H1 (cell line): ENCODE measurements at regions not wholly inside any gene's neighbourhood (a gene's known extent, or its start where the extent isn't known, plus 50 kb on each side); places are given as distances from the start of the nearest gene placed in this dataset.
A peak's percentile ranks its signal among the peaks of the same experiment; 100 is the strongest.

Source experiments
- TF ChIP-seq, protein P1 (sequence below), 3 experiments: IDR thresholded peaks; 1 replicate in 2 of 3; 2 replicates in 1 of 3; pipeline versions ENCODE4 v1.5.1 to v1.6.1; 2011; ENCODE audit warnings: low read length in 3 of 3, mild to moderate bottlenecking in 3 of 3, inconsistent platforms in 2 of 3, low read depth in 1 of 3, moderate library complexity in 1 of 3; ENCODE audit not compliant: insufficient read depth in 1 of 3; ENCODE audit errors: control extremely low read depth in 1 of 3

- TF ChIP-seq, protein P1, sequence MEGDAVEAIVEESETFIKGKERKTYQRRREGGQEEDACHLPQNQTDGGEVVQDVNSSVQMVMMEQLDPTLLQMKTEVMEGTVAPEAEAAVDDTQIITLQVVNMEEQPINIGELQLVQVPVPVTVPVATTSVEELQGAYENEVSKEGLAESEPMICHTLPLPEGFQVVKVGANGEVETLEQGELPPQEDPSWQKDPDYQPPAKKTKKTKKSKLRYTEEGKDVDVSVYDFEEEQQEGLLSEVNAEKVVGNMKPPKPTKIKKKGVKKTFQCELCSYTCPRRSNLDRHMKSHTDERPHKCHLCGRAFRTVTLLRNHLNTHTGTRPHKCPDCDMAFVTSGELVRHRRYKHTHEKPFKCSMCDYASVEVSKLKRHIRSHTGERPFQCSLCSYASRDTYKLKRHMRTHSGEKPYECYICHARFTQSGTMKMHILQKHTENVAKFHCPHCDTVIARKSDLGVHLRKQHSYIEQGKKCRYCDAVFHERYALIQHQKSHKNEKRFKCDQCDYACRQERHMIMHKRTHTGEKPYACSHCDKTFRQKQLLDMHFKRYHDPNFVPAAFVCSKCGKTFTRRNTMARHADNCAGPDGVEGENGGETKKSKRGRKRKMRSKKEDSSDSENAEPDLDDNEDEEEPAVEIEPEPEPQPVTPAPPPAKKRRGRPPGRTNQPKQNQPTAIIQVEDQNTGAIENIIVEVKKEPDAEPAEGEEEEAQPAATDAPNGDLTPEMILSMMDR (IDR thresholded peaks at IDR 0.05; ENCODE audit: control extremely low read depth in 1 of 3, insufficient read depth in 1 of 3, low read depth in 1 of 3, low read length in 3 of 3): peak in 2 of 3 experiments; percentile 11 to 21; a peak in 3 of 4 replicates
Measured at GRCh38 chrX:151852294-151852693, 60.4 kb upstream of the MAGEA4 start (continued).
